HEK293T (cell line): ENCODE measurements at regions not wholly inside any gene's neighbourhood (a gene's known extent, or its start where the extent isn't known, plus 50 kb on each side); places are given as distances from the start of the nearest gene placed in this dataset.

Experiments used
- BHLHE40 ChIP-seq: fragments of 450-650 bp; IDR thresholded peaks from 2 replicates; pipeline ENCODE4 v1.6.1; 2016; ENCODE audit warnings: mild to moderate bottlenecking, moderate library complexity, borderline replicate concordance
- CTBP1 ChIP-seq: fragments of 450-650 bp; IDR thresholded peaks from 2 replicates; pipeline ENCODE4 v1.6.1; 2016; ENCODE audit warnings: borderline replicate concordance
- ELF4 ChIP-seq: fragments of 450-650 bp; IDR thresholded peaks from 2 replicates; pipeline ENCODE4 v1.6.1; 2017; ENCODE audit warnings: antibody characterized with exemption
- FOXA1 ChIP-seq: fragments of 450-650 bp; IDR thresholded peaks from 2 replicates; pipeline ENCODE4 v1.6.1; 2016; ENCODE audit warnings: mild to moderate bottlenecking
- LEF1 ChIP-seq: fragments of 450-650 bp; IDR thresholded peaks from 2 replicates; pipeline ENCODE4 v1.6.1; 2017; ENCODE audit warnings: mild to moderate bottlenecking, borderline replicate concordance
- SP1 ChIP-seq: fragments of 450-650 bp; IDR thresholded peaks from 2 replicates; pipeline ENCODE4 v1.6.1; 2017
- SUZ12 ChIP-seq: fragments of 450-650 bp; IDR thresholded peaks from 2 replicates; pipeline ENCODE4 v1.6.1; 2016; ENCODE audit warnings: mild to moderate bottlenecking
- ZNF384 ChIP-seq: fragments of 450-650 bp; IDR thresholded peaks from 2 replicates; pipeline ENCODE4 v1.6.1; 2016

DNA sequence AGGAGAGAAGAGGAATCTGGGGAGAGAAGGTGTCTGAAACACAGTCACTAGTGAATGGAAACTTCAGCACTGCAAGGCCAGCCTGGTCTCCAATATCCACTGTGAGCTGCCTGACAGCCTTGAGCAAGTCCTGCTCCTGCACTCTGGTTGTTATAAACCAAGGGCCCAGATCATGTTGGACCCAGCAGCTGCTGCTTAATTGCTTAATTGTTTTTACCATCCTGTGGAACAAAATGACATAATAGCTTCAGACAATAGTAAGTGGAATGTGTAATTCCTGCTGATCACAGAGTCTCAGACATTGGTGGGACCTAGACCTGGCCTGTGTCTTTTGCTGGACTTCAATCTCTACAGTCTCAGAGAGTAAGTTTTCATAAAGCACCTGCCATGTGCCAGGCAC lies 833.7 kb downstream of the TFAP2A start:
- no peak for TF ChIP-seq FOXA1
- no peak for TF ChIP-seq SUZ12
- TF ChIP-seq SP1, result no peak
- no peak for TF ChIP-seq LEF1
- TF ChIP-seq CTBP1, result no peak
- TF ChIP-seq ZNF384, result no peak
- TF ChIP-seq ELF4, result no peak
- no peak for TF ChIP-seq BHLHE40
